ENCODE measurements at regions not wholly inside any gene's neighbourhood (a gene's known extent, or its start where the extent isn't known, plus 50 kb on each side); places are given as distances from the start of the nearest gene placed in this dataset.

DNA sequence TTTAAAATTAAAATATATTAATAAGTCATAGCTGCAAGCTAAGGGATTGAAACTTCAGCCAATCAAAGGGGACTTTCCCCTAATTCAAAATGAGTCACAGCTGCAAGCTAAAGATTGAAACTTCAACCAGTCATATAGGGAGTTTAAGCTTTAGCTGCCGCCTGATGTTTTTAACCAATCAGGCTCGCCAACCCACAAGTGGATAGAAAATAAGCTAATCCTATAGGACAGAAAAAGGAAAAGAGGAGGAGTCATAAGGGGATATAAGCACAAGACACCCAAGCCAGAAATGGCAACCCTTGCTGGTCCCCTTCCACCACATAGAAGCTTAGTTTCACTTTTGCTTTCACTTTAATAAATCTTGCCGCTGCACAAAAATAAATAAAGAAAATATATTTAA is 1154.6 kb downstream of the GALC start:
- DNase-seq: no peak
- intact Hi-C loops (cut with DNase I; ENCODE audit: low total_unique reads): no loop called here
- Histone ChIP-seq H3K27ac (no peak overlapping the region), H3K36me3 (no peaks in the 10 kb centered on the region), H3K4me3 (no peak overlapping the region), H3K9me3 (no peaks in the 10 kb centered on the region), H3K27me3 (no peaks in the 10 kb centered on the region), H3K4me1 (no peaks in the 10 kb centered on the region)
- TF ChIP-seq CTCF (IDR thresholded peaks at IDR 0.05): no peak

GRCh38 chr14:86826661-86827060 is 1166.3 kb downstream of the GALC start:
- Histone ChIP-seq H3K27ac (no peak overlapping the region), H3K27me3 (no peaks in the 10 kb centered on the region), H3K36me3 (no peaks in the 10 kb centered on the region), H3K9me3 (no peaks in the 10 kb centered on the region), H3K4me1 (no peaks in the 10 kb centered on the region), H3K4me3 (no peak overlapping the region)
- no peak for DNase-seq
- intact Hi-C loops (cut with DNase I; ENCODE audit: low total_unique reads): no loop called here
- no peak for TF ChIP-seq CTCF (IDR thresholded peaks at IDR 0.05)

- H3K9me3 ChIP-seq: no peaks in the 10 kb centered on the region
- H3K36me3 ChIP-seq: no peaks in the 10 kb centered on the region
- H3K4me1 ChIP-seq: no peaks in the 10 kb centered on the region
- H3K4me3 ChIP-seq: no peak overlapping the region
- intact Hi-C loops (cut with DNase I; ENCODE audit: low total_unique reads): no loop called here
- DNase-seq: no peak
- TF ChIP-seq CTCF (IDR thresholded peaks at IDR 0.05): no peak
- H3K27ac ChIP-seq: no peak overlapping the region
- H3K27me3 ChIP-seq: no peaks in the 10 kb centered on the region
Observed at GRCh38 chr14:86824167-86824566, 1168.8 kb downstream of the GALC start.

DNA sequence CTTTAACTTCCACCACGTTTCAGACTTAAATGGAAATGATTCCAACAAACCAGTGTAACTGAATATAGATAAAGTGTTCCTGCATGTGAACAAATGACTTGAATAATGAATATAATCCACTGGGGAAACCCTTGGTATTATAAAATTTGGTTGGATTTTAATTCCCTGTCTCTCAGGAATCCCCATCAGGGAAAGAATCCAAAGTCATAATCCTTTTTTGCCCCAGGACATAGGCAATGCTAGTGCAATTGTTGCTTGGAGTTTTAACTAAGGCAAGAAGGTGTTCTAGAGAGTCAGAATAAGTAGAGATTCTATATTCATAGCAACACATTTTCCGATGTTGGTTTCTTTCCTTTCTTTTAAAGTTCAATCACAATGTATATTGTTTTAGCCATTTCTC is 1169.4 kb downstream of the GALC start:
- intact Hi-C loops (cut with DNase I; ENCODE audit: low total_unique reads): no loop called here
- Histone ChIP-seq H3K4me3 (no peak overlapping the region), H3K9me3 (no peaks in the 10 kb centered on the region), H3K27ac (no peak overlapping the region), H3K27me3 (no peaks in the 10 kb centered on the region), H3K4me1 (no peaks in the 10 kb centered on the region), H3K36me3 (no peaks in the 10 kb centered on the region)
- DNase-seq: no peak
- no peak for TF ChIP-seq CTCF (IDR thresholded peaks at IDR 0.05)

GRCh38 chr14:86815341-86815740 is 1177.6 kb downstream of the GALC start:
- Histone ChIP-seq H3K27ac (no peak overlapping the region), H3K9me3 (peaks cover 0 to 8% (median 0%) of the 10 kb centered on the region in 3 donors), H3K4me1 (no peaks in the 10 kb centered on the region), H3K27me3 (no peaks in the 10 kb centered on the region), H3K4me3 (no peak overlapping the region), H3K36me3 (no peaks in the 10 kb centered on the region)
- no peak for DNase-seq
- TF ChIP-seq CTCF (IDR thresholded peaks at IDR 0.05): no peak
- intact Hi-C loops (cut with DNase I; ENCODE audit: low total_unique reads): no loop called here

DNA sequence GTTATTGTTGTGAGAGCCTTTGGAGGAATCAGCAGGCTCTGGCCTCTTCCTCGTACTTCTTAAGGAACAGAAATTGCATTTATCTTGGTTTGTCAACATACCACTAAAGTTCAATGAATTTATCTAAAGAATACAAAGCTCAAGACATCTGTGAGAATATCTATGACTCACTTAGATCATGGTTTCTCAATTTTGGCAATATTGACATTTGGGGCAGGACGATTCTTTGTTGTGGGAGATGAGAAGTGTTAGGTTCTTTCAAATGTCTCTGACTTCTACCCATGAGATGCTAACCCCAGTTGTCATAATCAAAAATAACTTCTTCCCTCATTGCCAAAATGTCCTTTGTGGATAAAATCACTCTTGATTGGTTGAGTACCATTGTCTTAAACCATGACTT is 1190.3 kb downstream of the GALC start:
- no peak for DNase-seq
- Histone ChIP-seq H3K27me3 (no peaks in the 10 kb centered on the region), H3K4me3 (no peak overlapping the region), H3K27ac (no peak overlapping the region), H3K9me3 (no peaks in the 10 kb centered on the region), H3K4me1 (no peaks in the 10 kb centered on the region), H3K36me3 (no peaks in the 10 kb centered on the region)
- TF ChIP-seq CTCF (IDR thresholded peaks at IDR 0.05): no peak
- intact Hi-C loops (cut with DNase I; ENCODE audit: low total_unique reads): no loop called here
